ENCODE measurements at regions not wholly inside any gene's neighbourhood (a gene's known extent, or its start where the extent isn't known, plus 50 kb on each side); places are given as distances from the start of the nearest gene placed in this dataset.

DNA sequence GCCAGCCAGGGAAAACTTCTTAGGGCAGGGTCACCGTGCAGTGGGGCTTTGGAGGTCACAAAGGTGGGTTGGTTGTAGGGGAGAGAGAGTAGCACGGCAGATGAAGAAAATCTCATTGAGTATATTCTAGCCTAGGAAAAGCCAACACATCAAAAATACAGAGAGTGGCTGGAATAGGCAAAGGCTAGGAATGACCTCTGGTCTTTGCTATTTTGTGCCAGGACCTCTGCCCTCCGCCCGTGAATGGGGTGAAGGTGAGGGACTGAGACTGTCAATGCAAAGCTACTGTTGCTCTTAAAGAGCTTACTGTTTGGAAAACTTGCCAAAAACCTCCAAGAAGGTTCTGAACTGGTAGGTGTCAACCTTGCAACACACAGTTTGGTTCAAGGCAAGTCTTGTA is 346.7 kb downstream of the CDH26 start:
- H3K36me3 ChIP-seq (ENCODE audit: low read length), result no peaks in the 10 kb centered on the region
- H3K9me3 ChIP-seq (ENCODE audit: insufficient read depth, low read length), result no peaks in the 10 kb centered on the region
- H3F3A ChIP-seq (ENCODE audit: insufficient read depth), result no peaks in the 10 kb centered on the region
- no peak overlapping the region for H3K9ac ChIP-seq (ENCODE audit: low read length)
- H4K20me1 ChIP-seq (ENCODE audit: low read depth, low read length), result no peaks in the 10 kb centered on the region
- H3K9me2 ChIP-seq (replicated peaks; ENCODE audit: insufficient read depth, low read length), result no peaks in the 10 kb centered on the region
- H3K4me2 ChIP-seq (ENCODE audit: low read depth, low read length, poor library complexity, severe bottlenecking), result no peak overlapping the region
- no peaks in the 10 kb centered on the region for H3K27me3 ChIP-seq (ENCODE audit: low read length)
- H3K79me2 ChIP-seq (ENCODE audit: insufficient read depth, low read length), result no peaks in the 10 kb centered on the region
- TF ChIP-seq, protein P1, sequence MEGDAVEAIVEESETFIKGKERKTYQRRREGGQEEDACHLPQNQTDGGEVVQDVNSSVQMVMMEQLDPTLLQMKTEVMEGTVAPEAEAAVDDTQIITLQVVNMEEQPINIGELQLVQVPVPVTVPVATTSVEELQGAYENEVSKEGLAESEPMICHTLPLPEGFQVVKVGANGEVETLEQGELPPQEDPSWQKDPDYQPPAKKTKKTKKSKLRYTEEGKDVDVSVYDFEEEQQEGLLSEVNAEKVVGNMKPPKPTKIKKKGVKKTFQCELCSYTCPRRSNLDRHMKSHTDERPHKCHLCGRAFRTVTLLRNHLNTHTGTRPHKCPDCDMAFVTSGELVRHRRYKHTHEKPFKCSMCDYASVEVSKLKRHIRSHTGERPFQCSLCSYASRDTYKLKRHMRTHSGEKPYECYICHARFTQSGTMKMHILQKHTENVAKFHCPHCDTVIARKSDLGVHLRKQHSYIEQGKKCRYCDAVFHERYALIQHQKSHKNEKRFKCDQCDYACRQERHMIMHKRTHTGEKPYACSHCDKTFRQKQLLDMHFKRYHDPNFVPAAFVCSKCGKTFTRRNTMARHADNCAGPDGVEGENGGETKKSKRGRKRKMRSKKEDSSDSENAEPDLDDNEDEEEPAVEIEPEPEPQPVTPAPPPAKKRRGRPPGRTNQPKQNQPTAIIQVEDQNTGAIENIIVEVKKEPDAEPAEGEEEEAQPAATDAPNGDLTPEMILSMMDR (IDR thresholded peaks at IDR 0.05; ENCODE audit: insufficient read depth, low read length, poor library complexity, severe bottlenecking), result no peak
- TF ChIP-seq EZH2phosphoT487 (conservative IDR thresholded peaks at IDR 0.05; ENCODE audit: low read length), result no peak
- H2AFZ ChIP-seq (ENCODE audit: low read depth, low read length, severe bottlenecking), result no peak overlapping the region
- no peak overlapping the region for H3K4me3 ChIP-seq (ENCODE audit: insufficient read depth, low read length, poor library complexity, severe bottlenecking)
- no peak overlapping the region for H3K27ac ChIP-seq (ENCODE audit: low read depth, low read length)

DNA sequence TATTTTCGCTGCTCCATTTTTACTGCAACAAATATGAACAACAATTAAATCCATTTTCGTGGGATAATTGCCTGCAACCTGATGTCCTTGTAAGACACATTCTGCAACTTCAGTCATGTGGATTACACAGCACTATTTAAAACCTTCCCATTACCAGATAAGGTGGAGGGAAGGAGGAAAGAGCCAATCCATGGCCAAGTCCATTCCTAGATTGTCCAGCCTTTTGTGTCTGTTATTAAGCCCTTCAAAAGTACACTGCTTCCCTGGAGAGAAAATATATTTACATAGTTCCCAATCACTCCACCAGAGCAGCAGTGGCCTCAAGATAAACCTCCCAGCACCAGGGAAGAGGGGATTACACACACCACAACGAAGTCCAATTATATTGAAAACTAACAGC is 347.9 kb downstream of the CDH26 start:
- TF ChIP-seq, protein P1 (IDR thresholded peaks at IDR 0.05; ENCODE audit: insufficient read depth, low read length, poor library complexity, severe bottlenecking), result no peak
- TF ChIP-seq EZH2phosphoT487 (conservative IDR thresholded peaks at IDR 0.05; ENCODE audit: low read length), result no peak

DNA sequence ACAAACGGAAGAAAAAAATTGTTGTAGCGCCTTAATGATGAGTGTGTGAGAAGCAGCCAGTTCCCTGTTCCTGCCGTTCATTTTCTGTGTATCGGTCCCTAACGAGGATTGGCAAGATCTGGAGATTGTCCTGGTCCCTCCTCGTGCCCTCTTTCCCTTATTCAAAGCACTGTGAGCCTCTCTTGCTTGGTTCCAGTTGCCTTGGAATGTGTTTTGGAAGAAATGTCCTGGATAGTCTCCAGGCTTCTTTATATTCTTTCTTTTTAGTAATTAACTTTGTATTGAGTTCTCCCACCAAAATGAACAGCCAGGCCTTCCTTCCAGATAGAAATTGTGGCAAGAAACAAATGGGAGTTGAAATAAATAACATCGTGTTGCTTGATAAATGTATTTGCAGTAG is 348.3 kb downstream of the CDH26 start:
- Histone ChIP-seq H3K4me3 (ENCODE audit: insufficient read depth, low read length, poor library complexity, severe bottlenecking) (no peak overlapping the region), H3F3A (ENCODE audit: insufficient read depth) (no peaks in the 10 kb centered on the region), H3K4me2 (ENCODE audit: low read depth, low read length, poor library complexity, severe bottlenecking) (no peak overlapping the region), H3K79me2 (ENCODE audit: insufficient read depth, low read length) (no peaks in the 10 kb centered on the region), H3K9me2 (replicated peaks; ENCODE audit: insufficient read depth, low read length) (no peaks in the 10 kb centered on the region), H4K20me1 (ENCODE audit: low read depth, low read length) (no peaks in the 10 kb centered on the region), H3K36me3 (ENCODE audit: low read length) (no peaks in the 10 kb centered on the region), H3K9ac (ENCODE audit: low read length) (no peak overlapping the region), H3K9me3 (ENCODE audit: insufficient read depth, low read length) (no peaks in the 10 kb centered on the region), H3K27me3 (ENCODE audit: low read length) (no peaks in the 10 kb centered on the region), H3K27ac (ENCODE audit: low read depth, low read length) (no peak overlapping the region), H2AFZ (ENCODE audit: low read depth, low read length, severe bottlenecking) (no peak overlapping the region)
- no peak for TF ChIP-seq EZH2phosphoT487 (conservative IDR thresholded peaks at IDR 0.05; ENCODE audit: low read length)
- TF ChIP-seq, protein P1 (IDR thresholded peaks at IDR 0.05; ENCODE audit: insufficient read depth, low read length, poor library complexity, severe bottlenecking), result no peak

More for the DNA sequence above, 347.9 kb downstream of the CDH26 start:
- no peaks in the 10 kb centered on the region for H3K9me3 ChIP-seq (ENCODE audit: insufficient read depth, low read length)
- no peak overlapping the region for H3K27ac ChIP-seq (ENCODE audit: low read depth, low read length)
- H3K4me3 ChIP-seq (ENCODE audit: insufficient read depth, low read length, poor library complexity, severe bottlenecking), result no peak overlapping the region
- H4K20me1 ChIP-seq (ENCODE audit: low read depth, low read length), result no peaks in the 10 kb centered on the region
- no peaks in the 10 kb centered on the region for H3F3A ChIP-seq (ENCODE audit: insufficient read depth)
- H2AFZ ChIP-seq (ENCODE audit: low read depth, low read length, severe bottlenecking), result no peak overlapping the region
- H3K36me3 ChIP-seq (ENCODE audit: low read length), result no peaks in the 10 kb centered on the region
- no peaks in the 10 kb centered on the region for H3K79me2 ChIP-seq (ENCODE audit: insufficient read depth, low read length)
- H3K4me2 ChIP-seq (ENCODE audit: low read depth, low read length, poor library complexity, severe bottlenecking), result no peak overlapping the region
- H3K9me2 ChIP-seq (replicated peaks; ENCODE audit: insufficient read depth, low read length), result no peaks in the 10 kb centered on the region
- H3K27me3 ChIP-seq (ENCODE audit: low read length), result no peaks in the 10 kb centered on the region
- no peak overlapping the region for H3K9ac ChIP-seq (ENCODE audit: low read length)
